B cell (primary cell): ENCODE measurements at regions not wholly inside any gene's neighbourhood (a gene's known extent, or its start where the extent isn't known, plus 50 kb on each side); places are given as distances from the start of the nearest gene placed in this dataset.

Source experiments
- ATAC-seq: fragments of 200-7000 bp; cut with Tn5 transposase; one replicate; pipeline ENCODE4 v1.10.0; 2021; ENCODE audit warnings: low read depth, mild to moderate bottlenecking, moderate number of reproducible peaks, moderate library complexity
- CTCF ChIA-PET: fragments of 350-600 bp; sonication (Branson Sonifier 250); formaldehyde crosslinking; loops from one replicate; lab custom pipeline; 2021; ENCODE audit warnings: antibody characterized with exemption, inconsistent platforms; lab: Charles Lee
- POLR2A ChIA-PET: fragments of 350-600 bp; sonication (Branson Sonifier 250); formaldehyde crosslinking; loops from one replicate; lab custom pipeline; 2021; ENCODE audit warnings: antibody characterized with exemption; lab: Charles Lee
- DNase-seq: peaks from one replicate; pipeline ENCODE4 v3.0.0; 2013
- H2AFZ ChIP-seq: 2 replicates; pipeline ENCODE4 v1.6.1; 2012; ENCODE audit warnings: mild to moderate bottlenecking, low read depth, low read length; ENCODE audit not compliant: insufficient read depth, poor library complexity, severe bottlenecking
- H3K27ac ChIP-seq, 2 donors: 1 replicate in 1 of 2; 2 replicates in 1 of 2; pipeline ENCODE4 v1.5.1; 2012 to 2013; ENCODE audit warnings: low read length in 2 of 2, mild to moderate bottlenecking in 2 of 2, moderate library complexity in 1 of 2
- H3K27me3 ChIP-seq, 4 experiments: fragments of 200-600 bp in 1 of 4; sonication (generic) in 1 of 4; replicated peaks in 1 of 4; 1 replicate in 2 of 4; 2 replicates in 2 of 4; pipeline versions ENCODE4 v1.6.1 to v1.7.0; 2013 to 2016; ENCODE audit warnings: low read length in 3 of 4, mild to moderate bottlenecking in 2 of 4, mixed read lengths in 1 of 4, moderate library complexity in 1 of 4; ENCODE audit not compliant: insufficient read depth in 4 of 4, control insufficient read depth in 3 of 4; ENCODE audit errors: control extremely low read depth in 1 of 4
- H3K36me3 ChIP-seq, 2 experiments: replicated peaks in 1 of 2; 1 replicate in 1 of 2; 2 replicates in 1 of 2; pipeline versions ENCODE4 v1.6.1 to v1.7.1; 2013; ENCODE audit warnings: low read length in 1 of 2; ENCODE audit not compliant: insufficient read depth in 2 of 2, control insufficient read depth in 1 of 2; ENCODE audit errors: control extremely low read depth in 1 of 2, extremely low read depth in 1 of 2
- H3K4me1 ChIP-seq, 2 donors: fragments of 200-600 bp in 1 of 2; sonication (generic) in 1 of 2; 1 replicate in 1 of 2; 2 replicates in 1 of 2; pipeline versions ENCODE4 v1.5.1 to v1.6.1; 2013 to 2017; ENCODE audit warnings: low read length in 2 of 2; ENCODE audit not compliant: control insufficient read depth in 2 of 2, insufficient read depth in 2 of 2
- H3K4me2 ChIP-seq: replicated peaks from 2 replicates; pipeline ENCODE3; 2012; ENCODE audit warnings: mild to moderate bottlenecking, low read depth, low read length; ENCODE audit not compliant: poor library complexity, severe bottlenecking
- H3K4me3 ChIP-seq, 5 experiments: fragments of 200-600 bp in 1 of 5; sonication (generic) in 1 of 5; 1 replicate in 3 of 5; 2 replicates in 2 of 5; pipeline versions ENCODE4 v1.5.1 to v1.7.0; 2011 to 2016; ENCODE audit warnings: low read length in 4 of 5, mild to moderate bottlenecking in 4 of 5, low read depth in 2 of 5, control low read depth in 1 of 5, moderate library complexity in 1 of 5; ENCODE audit not compliant: insufficient read depth in 1 of 5; ENCODE audit errors: control extremely low read depth in 1 of 5, extremely low read depth in 1 of 5
- H3K79me2 ChIP-seq: fragments of 200-600 bp; sonication (generic); one replicate; pipeline ENCODE4 v1.6.0; 2016; ENCODE audit warnings: low read length; ENCODE audit not compliant: control insufficient read depth, insufficient read depth
- H3K9ac ChIP-seq: fragments of 200-600 bp; sonication (generic); 2 replicates; pipeline ENCODE4 v1.6.1; 2017; ENCODE audit warnings: mild to moderate bottlenecking, low read length, moderate library complexity
- H3K9me3 ChIP-seq, 3 donors: one replicate each; pipeline versions ENCODE4 v1.6.1 to v1.7.1; 2013; ENCODE audit warnings: low read length in 2 of 3; ENCODE audit not compliant: control insufficient read depth in 2 of 3, insufficient read depth in 1 of 3; ENCODE audit errors: control extremely low read depth in 1 of 3
- H4K20me1 ChIP-seq: 2 replicates; pipeline ENCODE4 v1.6.0; 2012; ENCODE audit warnings: mild to moderate bottlenecking, low read length; ENCODE audit not compliant: insufficient read depth, control insufficient read depth, poor library complexity, severe bottlenecking
- H3K27ac Mint-ChIP-seq: one replicate; pipeline ENCODE4 v1.8.0; 2021; ENCODE audit warnings: mixed read lengths
- H3K27me3 Mint-ChIP-seq: one replicate; pipeline ENCODE4 v1.8.0; 2021; ENCODE audit warnings: mixed read lengths
- H3K4me1 Mint-ChIP-seq: one replicate; pipeline ENCODE4 v1.8.0; 2021; ENCODE audit warnings: mixed read lengths
- H3K4me3 Mint-ChIP-seq: one replicate; pipeline ENCODE4 v1.8.0; 2021; ENCODE audit warnings: mixed read lengths
- H3K9me3 Mint-ChIP-seq: one replicate; pipeline ENCODE4 v1.8.0; 2022; ENCODE audit warnings: mixed read lengths; ENCODE audit not compliant: insufficient read depth
- CTCF ChIP-seq: fragments of 200-600 bp; IDR thresholded peaks from one replicate; pipeline ENCODE4 v1.8.0; 2022; ENCODE audit warnings: antibody characterized with exemption, mild to moderate bottlenecking
- EZH2 ChIP-seq: IDR thresholded peaks from 2 replicates; pipeline ENCODE4 v1.6.1; 2012; ENCODE audit warnings: borderline replicate concordance, low read depth, mild to moderate bottlenecking, moderate library complexity, low read length; ENCODE audit not compliant: insufficient read depth, poor library complexity, severe bottlenecking
- WGBS: methylation state at CpG from one replicate; pipeline ENCODE4 v1.1.5; 2013; ENCODE audit warnings: missing lambda C conversion rate; ENCODE audit not compliant: insufficient coverage; 5-methylcytosine and 5-hydroxymethylcytosine counted together
- intact Hi-C: fragments of 100-400 bp; cut with micrococcal nuclease; formaldehyde crosslinking; loops from one replicate; pipeline ENCODE4 v1.10.0; 2022

- H3K9ac ChIP-seq, result no peak overlapping the region
- no peak overlapping the region for H3K4me2 ChIP-seq
- ATAC-seq (no peak), DNase-seq (no peak)
- no peaks in the 10 kb centered on the region for H3K36me3 ChIP-seq
- H3K4me3 Mint-ChIP-seq, result no peak overlapping the region
- no peaks in the 10 kb centered on the region for H3K4me1 Mint-ChIP-seq
- no peak overlapping the region for H2AFZ ChIP-seq
- H3K4me3 ChIP-seq, result no peak overlapping the region
- no peak for TF ChIP-seq EZH2
- TF ChIP-seq CTCF, result no peak
- no peaks in the 10 kb centered on the region for H3K9me3 Mint-ChIP-seq
- POLR2A ChIA-PET, result no interaction called here
- H3K27me3 Mint-ChIP-seq, result peaks cover 16% of the 10 kb centered on the region
- no peaks in the 10 kb centered on the region for H4K20me1 ChIP-seq
- no peaks in the 10 kb centered on the region for H3K4me1 ChIP-seq
- no CpG with 5 or more reads among the region's 3 CpGs for WGBS
- no peak overlapping the region for H3K27ac ChIP-seq
- no peaks in the 10 kb centered on the region for H3K27me3 ChIP-seq
- no peak overlapping the region for H3K27ac Mint-ChIP-seq
- intact Hi-C loops, result no loop called here
- no peaks in the 10 kb centered on the region for H3K9me3 ChIP-seq
- CTCF ChIA-PET, result no interaction called here
- no peaks in the 10 kb centered on the region for H3K79me2 ChIP-seq
These were observed 107.7 kb upstream of the ATXN1 start for GRCh38 chr6:16868968-16869367.

GRCh38 chr6:16857969-16858592 lies 96.8 kb upstream of the ATXN1 start:
- no peak overlapping the region for H3K9ac ChIP-seq
- Mint-ChIP-seq H3K4me1 (peaks cover 2% of the 10 kb centered on the region), H3K27ac (no peak overlapping the region), H3K9me3 (no peaks in the 10 kb centered on the region), H3K27me3 (peaks cover 8% of the 10 kb centered on the region), H3K4me3 (no peak overlapping the region)
- H3K9me3 ChIP-seq, result no peaks in the 10 kb centered on the region
- H3K4me3 ChIP-seq, result no peak overlapping the region
- 100% methylated on average over 2 of the region's 5 CpGs for WGBS
- no peaks in the 10 kb centered on the region for H3K27me3 ChIP-seq
- H3K79me2 ChIP-seq, result no peaks in the 10 kb centered on the region
- no peaks in the 10 kb centered on the region for H4K20me1 ChIP-seq
- no peak overlapping the region for H3K4me2 ChIP-seq
- DNase-seq (no peak), ATAC-seq (no peak)
- ChIA-PET POLR2A (no interaction called here), CTCF (no interaction called here)
- TF ChIP-seq CTCF (no peak), EZH2 (no peak)
- intact Hi-C loops, result no loop called here
- no peak overlapping the region for H2AFZ ChIP-seq
- H3K36me3 ChIP-seq, result no peaks in the 10 kb centered on the region
- H3K27ac ChIP-seq, result no peak overlapping the region
- no peaks in the 10 kb centered on the region for H3K4me1 ChIP-seq
